Fibroblast of peridontal ligament (primary cell): ENCODE measurements at regions not wholly inside any gene's neighbourhood (a gene's known extent, or its start where the extent isn't known, plus 50 kb on each side); places are given as distances from the start of the nearest gene placed in this dataset.

Experiments
- DNase-seq: peaks from one replicate; pipeline ENCODE4 v3.0.0-alpha.2; 2010; ENCODE audit errors: extremely low read depth

- peak; percentile 5 for DNase-seq
These were observed 86.1 kb upstream of the CD83 start for GRCh38 chr6:14031516-14031915.

GRCh38 chr6:14035071-14035847 is 82.3 kb upstream of the CD83 start:
- DNase-seq: peak; percentile 76

DNA sequence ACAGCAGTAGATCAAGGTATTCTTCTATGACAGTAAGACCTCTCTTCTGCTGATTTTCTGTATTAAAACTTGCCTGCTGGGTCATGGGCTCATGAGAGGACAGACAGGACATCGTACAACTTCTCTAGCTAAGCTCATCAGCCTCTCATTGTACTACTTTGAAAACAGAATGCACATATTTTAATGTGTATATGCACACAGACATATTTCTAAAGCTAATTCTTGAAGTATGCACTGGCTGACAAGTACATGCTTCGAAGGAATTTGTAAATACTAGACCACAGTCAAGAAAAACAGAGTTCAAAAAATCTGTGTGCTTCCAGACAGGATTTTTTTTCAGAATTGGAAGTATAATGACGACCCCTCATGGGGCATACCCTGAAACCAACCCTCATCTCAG is 81.7 kb upstream of the CD83 start:
- DNase-seq: peak; percentile 5

DNA sequence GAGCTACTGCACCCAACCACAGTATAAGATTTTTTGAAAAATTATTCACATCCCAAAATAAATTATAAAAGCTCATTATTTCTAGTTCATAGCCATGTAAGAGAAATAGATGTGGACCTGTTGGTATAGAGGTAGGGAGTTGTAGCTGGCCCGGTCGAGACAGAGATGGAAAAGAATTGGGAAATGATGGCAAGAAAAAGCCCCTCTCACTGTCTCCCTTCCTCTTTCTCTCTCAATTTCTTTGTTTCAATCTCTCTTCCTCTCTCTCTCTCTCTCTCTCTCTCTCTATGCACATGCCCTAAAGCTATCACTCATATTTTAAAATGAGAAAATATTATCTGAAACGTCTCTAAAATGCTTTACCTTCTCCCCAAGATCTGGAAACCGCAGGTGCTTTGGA is 80.7 kb upstream of the CD83 start:
- DNase-seq: no peak

DNA sequence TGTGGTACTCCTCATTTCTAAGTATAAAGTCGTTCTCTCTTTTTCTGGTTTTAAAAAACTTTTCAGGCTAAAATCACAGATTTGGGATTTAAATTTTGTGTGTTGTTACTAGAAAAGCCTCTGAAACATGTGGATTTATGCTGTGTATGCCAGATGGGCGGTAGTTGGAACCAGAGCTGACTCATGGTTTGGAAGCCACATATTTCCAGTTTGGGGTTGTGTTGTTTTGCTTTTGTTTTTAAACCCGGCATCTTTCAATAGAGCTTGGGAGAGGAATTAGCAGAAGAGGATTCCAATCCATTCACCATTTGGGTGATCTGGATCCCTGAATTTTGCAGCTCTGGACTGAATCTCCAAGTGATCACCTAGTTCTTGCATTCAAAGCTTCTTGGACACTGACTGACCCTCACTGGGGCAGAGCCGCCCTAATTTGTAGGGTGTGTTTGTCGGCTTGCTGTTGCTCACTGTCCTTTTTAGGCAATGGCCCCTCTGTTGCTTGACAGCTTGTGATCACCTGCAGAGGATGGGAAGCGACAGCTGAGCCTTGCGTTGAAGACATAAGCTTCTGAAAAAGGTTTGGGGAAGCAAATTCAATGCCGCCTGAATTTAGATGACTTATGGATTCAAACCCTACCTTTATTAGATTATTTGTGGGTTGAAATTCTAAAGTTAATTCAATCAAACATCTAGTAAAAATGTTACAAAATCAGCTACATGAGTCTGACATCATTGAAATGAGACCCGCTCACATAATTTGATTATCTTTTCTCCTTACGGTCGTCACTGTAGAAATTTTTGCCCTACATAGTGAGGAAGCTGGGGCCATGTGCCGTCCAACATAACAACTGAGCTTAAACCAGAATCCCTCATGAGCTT is 79.9 kb upstream of the CD83 start:
- DNase-seq: peak; percentile 83

GRCh38 chr6:14038467-14039437 is 78.8 kb upstream of the CD83 start:
- DNase-seq: no peak

- no peak for DNase-seq
These were observed 77.5 kb upstream of the CD83 start for GRCh38 chr6:14040042-14040441.

GRCh38 chr6:14046476-14047068 is 71.0 kb upstream of the CD83 start:
- DNase-seq: peak; percentile 36

DNA sequence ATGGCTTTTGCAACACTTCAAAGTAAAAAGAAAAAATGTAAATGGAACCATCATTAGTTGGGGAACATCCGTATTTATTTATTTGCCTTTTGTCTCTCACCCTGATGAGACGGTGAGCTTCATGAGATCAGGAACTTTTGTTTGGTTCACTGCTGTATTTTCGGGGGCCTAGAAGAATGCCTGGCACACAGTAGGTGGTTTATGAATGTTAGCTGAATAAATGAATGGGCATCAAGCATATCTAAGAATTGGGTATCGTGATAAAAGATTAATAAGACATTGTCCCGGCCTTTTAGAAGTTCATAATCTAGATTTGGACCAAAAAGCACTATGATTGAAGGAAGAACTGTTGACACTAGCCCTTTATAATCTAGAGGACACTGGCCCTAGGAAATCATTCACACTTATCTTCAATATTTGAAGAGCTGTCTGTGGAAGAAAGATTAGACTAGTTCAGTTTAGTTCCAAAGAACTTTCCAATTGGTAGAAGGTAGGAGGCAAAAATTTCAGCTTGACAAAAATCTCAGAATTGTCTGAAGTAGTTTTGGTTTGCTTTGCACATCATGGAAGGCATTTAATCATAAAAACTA is 70.3 kb upstream of the CD83 start:
- DNase-seq: no peak

DNA sequence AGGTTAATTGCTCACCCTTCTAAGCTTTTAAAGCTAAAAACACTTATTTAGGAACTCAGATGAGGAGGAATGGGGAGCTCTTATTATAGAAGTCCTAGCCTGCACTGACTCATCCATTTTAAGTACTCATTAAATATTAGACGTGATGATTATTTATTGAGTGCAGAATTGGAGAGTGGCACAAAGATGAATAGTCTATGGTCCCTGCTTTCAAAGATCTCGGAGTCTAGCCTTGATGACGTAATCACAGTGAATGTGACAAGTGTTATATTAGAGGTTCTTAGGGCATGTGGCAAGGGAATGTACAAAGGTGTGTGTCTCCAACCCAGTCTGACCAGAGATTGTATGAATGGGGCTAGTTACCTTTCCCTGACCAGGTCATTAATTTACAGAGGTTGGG is 68.7 kb upstream of the CD83 start:
- no peak for DNase-seq

GRCh38 chr6:14051355-14051754 is 66.2 kb upstream of the CD83 start:
- DNase-seq: no peak

DNA sequence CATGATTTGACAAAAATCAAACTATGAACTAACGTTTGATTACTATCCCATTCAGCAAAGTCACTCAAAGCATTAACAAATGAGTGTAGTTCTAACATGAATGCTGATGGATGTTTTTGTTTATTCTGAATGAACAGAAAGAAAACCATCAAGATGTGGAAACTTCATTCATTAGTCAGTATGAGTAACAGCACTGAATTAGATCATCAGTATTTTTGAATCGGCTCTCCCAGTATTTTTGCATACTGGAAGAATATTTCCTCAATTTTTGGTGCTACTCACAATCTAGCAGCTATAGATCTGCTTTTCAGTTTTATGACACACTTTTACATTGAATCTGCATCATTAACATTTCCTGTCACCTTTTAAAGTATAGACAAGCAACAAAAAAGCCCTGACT is 63.8 kb upstream of the CD83 start:
- peak; percentile 8 for DNase-seq

- DNase-seq: no peak
These were observed 62.0 kb upstream of the CD83 start for GRCh38 chr6:14055541-14055940.

- DNase-seq: no peak
These were observed 59.4 kb upstream of the CD83 start for GRCh38 chr6:14058029-14058695.

GRCh38 chr6:14058735-14059134 is 58.8 kb upstream of the CD83 start:
- DNase-seq: no peak

- no peak for DNase-seq
These were observed 57.7 kb upstream of the CD83 start for GRCh38 chr6:14059791-14060436.

- no peak for DNase-seq
These were observed 56.6 kb upstream of the CD83 start for GRCh38 chr6:14060971-14061370.

DNA sequence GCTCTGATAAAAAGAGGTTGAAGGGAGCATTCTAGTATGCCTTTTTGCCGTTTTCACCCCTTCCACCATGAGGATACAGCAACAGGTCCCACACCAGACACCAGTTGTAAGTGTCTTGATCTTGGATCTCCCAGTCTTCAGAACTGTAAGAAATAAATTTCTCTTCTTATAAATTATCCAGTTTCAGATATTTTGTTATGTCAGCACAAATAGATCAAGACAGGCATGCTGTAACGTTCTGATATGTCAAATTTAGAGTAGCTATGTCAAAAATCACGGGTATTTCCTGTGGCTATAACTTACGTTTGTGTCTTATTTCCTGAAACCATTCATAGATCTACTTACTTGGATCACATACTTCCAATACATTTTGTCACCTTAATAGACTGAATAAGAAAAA is 55.9 kb upstream of the CD83 start:
- no peak for DNase-seq

DNA sequence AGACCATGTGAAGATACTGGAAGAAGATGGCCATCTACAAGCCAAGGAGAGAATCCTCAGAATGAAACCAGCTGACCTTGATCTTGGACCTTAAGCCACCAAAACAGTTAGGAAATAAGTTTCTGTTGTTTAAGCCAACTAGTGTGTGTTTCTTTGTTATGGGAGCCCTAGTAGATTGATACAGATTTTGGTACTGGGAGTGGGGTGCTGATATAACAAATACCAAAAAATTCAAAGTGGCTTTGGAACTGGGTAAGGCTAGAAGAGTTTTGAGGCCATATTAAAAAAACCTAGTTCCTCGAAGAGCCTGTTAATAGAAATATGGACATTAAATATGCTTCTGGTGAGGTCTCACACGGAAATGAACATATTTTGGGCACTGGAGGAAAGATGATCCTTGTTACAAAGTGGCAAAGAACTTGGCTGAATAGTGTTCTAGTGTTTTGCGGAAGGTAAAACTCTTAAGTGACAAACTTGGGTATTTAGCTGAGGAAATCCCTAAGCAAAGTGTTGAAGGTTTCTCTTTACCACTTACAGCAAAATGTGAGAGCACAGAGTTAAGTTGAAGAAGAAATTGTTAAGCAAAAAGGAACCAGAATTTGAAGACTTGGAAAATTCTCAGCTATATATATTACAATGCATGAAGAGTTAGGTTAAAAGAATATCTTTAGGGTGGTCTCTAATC is 55.1 kb upstream of the CD83 start:
- DNase-seq: no peak
